IPS-11a (cell line): ENCODE measurements at regions not wholly inside any gene's neighbourhood (a gene's known extent, or its start where the extent isn't known, plus 50 kb on each side); places are given as distances from the start of the nearest gene placed in this dataset.

ENCODE experiments used
- H3K4me3 ChIP-seq: one replicate; pipeline ENCODE4 v1.5.1; 2013; ENCODE audit warnings: low read depth, low read length, control low read depth

DNA sequence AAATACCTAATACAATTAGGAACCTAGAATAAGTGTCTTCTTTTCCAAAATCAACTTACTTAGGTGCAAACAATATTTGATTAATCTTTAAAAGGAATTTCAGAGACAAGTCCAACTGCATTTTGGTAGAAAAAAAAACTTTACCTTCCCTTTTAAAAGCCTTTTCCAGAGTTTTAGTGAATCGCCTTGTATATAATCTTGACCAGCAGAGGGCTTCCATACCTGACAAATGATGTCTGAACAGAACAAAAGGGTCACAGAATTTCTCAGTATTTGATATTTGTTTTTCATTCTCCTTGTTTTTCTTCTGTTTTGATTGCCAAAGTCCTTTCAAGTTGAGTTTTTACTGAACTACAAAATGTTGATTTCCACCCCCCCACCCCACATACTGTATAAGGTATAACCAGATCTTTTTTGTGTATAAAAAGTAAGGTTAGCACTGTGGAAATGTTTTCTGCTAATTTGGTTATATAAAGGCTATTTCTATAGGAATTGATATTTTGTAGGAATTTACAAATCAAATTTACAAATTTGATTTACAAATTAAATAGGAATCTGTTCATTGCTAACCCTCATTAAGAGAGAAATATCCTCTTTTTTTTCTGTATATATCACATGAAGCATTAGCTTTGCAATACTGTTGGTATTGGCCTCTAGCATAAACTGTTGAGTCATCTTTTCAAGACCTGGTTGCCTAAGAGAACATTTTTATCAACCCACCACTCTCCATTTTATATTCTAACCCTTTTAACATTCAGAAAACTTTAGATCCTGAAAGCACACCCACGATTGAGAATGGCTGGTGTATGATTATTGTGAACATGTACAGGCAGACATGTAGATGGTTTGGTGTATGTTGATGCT, 464.1 kb upstream of the RARB start:
- no peak overlapping the region for H3K4me3 ChIP-seq

DNA sequence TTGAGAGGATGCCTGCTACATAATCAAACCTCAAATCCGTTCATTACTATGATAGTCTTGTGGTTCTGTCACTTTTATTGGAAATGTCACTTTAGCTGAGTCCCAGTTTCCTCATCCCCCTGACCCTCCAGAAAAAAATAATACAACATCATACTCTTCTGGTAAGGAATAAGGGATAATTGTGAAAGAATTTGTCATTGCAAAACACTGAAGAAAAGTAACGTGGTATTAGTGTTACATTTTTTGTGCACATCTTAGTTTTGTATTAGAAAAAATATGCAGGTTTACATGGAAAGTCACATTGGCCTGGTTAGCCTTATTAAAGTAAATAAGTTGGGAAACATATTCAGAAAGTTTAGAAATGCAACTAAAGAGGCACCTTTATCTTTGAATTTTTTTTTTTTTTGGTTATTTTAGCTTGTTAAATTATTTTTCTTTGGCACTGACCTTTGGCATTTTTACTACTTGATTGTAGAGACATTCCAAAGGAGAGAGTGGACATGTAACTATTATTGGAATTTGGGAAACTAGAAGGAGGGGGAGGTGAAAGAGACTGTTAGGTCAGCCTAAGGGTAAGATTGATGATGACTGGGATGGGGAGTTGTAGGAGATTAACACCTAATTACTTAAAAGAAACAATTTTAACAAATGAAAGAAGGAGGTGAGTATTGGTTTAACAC, 462.2 kb upstream of the RARB start:
- no peak overlapping the region for H3K4me3 ChIP-seq

DNA sequence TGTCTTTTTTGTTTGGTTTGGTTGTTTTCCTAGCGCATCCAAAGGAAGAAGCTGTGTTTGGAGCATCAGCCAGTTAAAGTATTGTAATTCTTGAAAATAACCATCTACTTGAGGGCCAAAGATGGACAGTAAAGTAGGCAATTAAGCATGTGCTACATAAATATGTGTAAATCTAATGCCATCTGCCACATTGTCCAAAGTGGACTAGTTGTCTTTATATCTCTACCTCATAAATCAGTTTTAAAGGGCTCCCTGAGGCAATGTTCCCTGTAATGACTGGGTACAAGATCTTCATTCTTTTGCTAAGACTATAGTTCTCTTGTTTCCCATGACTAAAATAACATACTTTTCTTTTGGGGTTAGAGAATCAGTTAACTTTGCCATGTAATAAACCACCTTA, 460.0 kb upstream of the RARB start:
- no peak overlapping the region for H3K4me3 ChIP-seq

DNA sequence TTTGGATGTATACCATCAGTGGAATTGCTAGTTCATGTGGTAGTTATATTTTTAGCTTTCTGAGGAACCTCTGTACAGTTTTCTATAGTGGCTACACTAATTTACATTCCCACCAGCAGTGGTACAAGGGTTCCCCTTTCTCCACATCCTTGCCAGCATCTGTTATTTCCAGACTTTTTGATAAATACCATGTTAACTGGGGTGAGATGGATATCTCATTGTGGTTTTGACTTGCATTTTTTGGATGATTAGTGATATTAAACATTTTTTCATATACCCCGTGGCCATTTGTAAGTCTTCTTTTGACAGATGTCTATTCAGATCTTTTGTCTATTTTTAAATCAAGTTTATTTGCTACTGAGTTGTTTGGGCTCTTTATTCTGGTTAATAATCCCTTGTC, 455.6 kb upstream of the RARB start:
- no peak overlapping the region for H3K4me3 ChIP-seq

DNA sequence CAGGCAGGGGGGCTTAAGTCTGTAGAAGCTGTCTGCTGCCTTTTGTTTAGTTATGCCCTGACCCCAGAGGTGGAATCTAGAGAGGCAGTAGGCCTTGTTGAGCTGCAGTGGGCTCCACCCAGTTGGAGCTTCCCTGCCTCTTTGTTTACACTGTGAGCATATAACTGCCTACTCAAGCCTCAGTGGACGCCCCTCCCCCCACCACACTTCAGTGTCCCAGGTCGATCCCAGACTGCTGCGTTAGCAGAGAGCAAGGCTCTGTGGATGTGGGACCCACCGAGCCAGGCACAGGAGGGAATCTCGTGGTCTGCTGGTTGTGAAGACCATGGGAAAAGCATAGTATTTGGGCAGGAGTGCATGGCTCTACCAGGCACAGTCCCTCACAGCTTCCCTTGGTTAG, 446.8 kb upstream of the RARB start:
- no peak overlapping the region for H3K4me3 ChIP-seq

DNA sequence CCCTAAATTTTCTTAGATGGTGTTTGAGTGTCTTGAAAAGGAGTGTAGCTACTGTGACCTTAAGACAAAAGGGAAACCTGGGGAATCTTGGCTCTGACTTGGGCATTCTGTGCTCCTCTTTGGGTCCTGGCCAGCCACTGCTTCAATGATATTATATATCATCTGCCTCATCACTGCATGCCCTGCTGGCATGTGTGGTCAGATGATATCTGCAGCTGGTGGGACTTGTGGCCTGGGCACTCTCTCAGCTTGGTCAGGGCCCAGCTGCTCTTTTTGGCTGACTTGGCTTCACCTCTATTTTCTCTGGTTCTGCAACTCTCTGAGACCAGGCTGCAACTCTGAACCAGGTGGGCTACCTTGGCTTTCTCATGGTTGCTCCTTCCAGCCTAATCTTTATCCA, 446.1 kb upstream of the RARB start:
- H3K4me3 ChIP-seq: no peak overlapping the region

DNA sequence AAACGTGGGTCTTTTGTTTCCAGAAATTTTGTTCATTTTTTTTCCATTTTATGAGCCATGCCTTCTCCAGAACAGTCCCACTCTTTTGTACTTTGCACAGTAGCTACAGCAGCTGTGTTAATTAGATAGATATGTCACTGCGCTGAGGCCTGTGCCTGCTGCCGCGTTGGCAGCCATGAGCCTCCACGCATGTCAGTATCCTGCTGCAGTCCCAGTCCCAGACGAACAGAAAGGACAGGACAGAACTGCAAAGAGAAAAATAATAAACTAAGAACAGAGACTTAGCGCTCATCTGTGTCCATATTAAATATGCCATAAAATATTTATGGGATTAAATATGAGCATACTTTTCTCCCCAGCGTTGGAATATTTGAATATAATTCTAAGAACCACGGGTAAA, 442.4 kb upstream of the RARB start:
- no peak overlapping the region for H3K4me3 ChIP-seq

DNA sequence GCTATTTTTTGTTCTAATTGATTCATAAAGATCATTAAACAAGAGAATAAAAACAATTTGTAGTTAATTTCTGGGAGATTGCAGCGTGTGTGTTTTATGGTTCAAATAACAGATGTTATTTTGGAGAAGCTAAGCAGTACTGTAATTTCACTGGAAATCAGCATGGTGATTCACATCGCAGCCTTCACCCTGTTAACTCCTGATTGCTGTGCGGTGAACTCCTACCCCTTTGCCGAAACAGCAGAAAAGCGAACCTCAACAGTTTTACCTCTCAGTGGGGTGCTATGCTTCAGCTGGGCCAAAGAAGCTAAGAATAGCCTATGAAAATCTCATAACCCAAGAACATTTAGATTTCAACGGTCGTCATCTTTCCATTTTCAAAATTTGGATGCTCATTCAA, 441.5 kb upstream of the RARB start:
- H3K4me3 ChIP-seq: no peak overlapping the region

DNA sequence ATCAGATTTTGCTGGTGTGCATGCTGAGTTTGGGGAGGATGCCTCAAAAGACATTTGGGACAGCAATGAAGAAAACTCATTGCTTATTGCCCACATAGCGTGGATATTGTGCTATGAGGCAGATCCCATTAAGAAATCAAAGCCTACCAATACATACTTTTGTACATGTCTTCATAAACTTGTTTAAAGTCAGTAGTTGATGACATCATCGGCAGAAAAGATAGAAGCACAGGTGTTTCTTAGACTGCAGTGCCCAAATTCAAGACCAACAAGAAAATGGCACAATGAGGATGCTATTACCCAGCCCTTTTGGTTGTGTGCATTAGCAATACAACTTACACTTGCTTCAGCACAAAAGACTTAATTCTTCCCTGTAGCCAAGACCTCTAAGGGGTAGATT, 428.7 kb upstream of the RARB start:
- no peak overlapping the region for H3K4me3 ChIP-seq

DNA sequence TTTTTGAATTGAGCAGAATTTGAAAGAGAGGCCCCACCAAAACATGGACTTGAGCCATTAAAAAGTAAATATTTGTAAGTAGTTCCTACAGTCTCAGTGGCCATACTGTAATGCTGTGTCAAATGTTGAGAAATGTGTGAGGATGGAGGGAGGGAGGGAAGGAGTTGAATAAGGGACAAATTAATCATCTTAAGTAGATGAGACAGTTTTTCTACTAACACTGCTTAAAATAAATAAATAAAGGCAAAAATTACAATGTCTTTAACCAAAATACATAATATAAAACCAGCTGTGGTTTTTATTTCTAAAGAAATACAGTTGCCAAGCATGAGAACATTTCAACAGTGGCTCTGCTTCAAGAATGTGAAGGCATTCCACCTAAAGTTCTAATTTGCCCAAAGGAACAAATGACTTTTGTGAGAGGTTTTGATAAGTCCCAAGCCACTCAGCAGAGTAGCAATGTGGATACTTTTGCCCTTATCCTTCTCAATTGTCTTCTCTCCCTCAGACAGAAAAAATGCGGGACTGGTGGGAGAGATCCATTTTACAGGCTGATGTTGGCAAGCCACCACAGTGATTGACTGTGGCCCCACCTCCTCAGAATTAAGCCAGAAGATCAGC, 427.0 kb upstream of the RARB start:
- H3K4me3 ChIP-seq: no peak overlapping the region

DNA sequence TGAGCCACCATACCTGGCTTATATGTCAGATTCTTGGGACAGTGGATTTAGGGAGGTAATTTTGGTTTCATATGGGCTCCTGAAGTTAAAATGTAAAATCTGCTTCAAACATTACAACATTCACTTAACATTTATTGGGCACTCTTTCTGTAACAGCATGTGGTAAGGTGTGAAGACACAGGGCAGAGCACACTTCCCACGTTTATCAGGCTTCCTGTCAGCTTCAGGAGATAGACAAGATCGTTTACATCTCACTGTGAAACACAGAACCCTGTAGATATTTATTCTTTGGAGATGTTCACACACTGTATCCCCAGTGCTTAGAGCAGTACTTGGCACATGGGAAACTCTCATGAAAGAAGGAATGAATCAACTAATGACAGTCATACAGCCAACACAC, 426.0 kb upstream of the RARB start:
- no peak overlapping the region for H3K4me3 ChIP-seq

DNA sequence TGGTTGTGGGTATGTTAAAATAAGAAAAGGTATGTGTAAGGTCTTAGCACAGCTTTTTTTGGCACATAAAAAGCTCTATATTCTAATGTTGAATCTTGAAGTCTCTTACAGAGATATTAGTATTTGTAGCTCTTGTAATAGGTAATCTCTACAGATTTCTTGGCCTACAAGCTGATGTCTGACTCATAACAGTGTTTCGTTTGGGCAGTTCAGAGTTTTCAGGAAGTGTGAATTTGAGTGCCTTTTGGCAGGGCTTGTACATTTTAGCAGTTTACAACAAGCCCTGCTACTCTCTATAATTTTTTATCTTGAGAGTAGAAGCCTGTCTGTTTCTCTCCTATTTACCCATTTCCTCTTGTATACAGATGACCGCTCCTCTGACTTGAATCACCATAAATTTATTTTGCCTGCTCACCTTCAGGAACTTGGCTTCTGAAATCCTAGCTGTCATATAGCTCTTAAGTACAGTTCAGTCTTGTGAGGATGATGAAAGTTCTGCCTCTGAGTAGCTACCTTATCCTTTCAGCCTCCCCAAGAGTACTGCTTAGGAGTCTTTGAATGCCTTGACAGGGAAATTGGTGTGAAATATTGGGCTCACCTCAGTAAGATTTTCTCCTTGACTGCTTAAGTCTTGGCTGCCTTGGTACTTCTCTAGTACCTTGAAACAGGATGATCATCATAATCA, 419.9 kb upstream of the RARB start:
- H3K4me3 ChIP-seq: no peak overlapping the region

DNA sequence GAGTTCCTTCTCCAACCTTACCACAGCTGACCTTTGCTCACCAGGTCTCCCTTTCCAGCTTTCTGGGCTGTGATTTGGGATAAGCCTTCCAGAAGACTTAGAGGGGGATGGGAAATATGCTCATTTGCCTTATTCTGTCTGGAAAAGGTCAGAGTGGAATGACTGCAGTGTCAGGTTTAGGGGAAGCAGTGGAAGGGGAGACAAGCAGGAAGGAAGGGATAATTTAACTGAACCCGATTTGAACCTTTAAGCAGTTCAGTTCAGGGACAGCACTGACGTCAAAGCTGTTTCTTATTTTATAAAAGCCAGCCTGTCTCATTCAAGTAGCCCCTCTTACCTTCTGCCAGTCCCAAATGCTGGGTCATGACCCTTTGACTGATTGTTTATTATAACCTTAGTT, 418.4 kb upstream of the RARB start:
- H3K4me3 ChIP-seq: no peak overlapping the region

DNA sequence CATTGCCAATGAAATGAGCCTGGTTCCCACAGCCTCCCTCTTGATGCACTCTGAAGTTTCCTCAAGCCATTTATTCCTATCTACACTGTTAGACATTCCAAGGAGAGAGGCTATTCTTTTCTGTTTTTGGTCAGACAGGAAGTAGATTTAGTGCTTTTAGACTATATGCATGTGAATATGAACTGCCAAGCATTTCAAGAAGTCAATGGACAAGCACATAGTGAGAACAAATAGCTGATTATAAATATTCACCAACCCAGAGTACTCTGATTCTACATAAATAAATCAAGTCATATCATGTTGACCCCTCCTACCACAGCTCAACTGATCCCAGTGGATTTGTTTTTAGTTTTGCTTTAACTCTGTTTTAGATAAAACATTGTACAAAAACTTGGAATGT, 412.5 kb upstream of the RARB start:
- H3K4me3 ChIP-seq: no peak overlapping the region

DNA sequence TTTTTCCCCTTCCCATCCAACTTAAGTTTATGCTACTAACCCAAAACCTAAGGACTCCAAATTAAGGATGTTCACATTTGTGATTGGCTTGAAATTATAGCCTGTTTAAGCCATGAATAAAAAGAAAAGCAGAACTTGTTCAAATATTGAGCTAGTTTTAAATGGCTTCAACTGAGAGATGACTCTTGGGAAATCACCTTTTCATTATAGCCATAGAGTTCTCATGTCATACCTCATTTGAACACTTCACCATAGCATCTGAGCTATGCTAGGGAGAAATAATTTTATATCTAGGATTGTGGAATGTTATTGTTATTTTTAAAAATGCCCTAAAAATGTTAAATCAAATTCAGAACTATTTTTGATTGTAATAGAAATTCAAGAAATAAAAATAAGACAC, 409.2 kb upstream of the RARB start:
- H3K4me3 ChIP-seq: no peak overlapping the region

DNA sequence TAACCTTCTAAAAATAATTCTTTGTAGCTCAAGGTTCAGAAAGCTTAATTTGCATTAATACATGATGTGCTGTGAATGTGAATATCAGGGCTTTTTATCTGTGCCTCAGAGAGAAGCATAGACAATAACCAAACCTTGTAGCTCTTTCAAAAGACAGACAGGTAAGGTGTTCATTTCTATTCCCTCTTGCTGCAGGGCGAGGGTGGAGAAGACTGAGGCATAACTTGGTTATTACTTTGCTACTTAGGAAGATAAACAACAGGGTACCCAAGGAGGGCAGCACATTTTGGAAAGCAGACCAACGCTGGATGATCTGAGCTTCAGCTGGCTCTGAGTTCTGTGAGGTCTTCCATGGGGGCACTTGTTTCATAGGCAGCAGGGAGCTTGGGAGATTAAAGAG, 408.6 kb upstream of the RARB start:
- no peak overlapping the region for H3K4me3 ChIP-seq

DNA sequence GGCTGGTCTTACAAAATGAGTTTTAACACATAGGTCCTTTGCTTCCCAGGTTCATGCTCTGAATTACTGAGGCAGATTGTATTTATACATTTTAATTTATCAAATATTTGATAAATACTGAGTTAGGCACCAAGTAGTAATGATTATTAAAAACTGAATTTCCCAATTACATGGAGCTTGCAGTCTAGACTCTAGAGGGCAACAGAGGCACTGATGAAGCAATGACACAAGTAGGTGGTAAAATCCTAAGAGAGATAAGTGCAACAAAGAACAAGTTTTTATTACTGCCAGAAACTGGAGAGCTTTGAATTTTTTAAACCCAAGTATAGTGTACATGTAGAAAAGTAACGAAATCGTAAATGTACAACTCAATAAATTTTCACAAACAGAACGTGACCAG, 406.2 kb upstream of the RARB start:
- H3K4me3 ChIP-seq: no peak overlapping the region

DNA sequence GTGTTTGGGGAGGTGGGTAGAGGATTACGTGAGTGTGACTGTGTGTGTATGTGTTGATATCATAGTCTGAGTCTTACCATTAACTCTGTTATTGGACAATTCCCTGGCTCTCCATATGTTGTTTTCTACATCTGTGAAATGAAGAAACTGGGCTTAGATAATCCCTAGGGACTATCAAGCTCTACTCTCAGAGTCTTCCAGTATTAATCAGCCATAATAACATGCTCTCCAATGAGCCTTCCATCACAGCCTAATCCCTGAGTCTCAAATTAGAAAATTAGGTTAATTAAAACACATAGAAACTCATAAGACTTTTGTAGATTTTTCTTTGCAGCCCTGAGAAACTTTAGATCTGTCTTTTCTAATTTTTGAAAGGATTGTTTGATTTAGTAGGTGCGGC, 404.2 kb upstream of the RARB start:
- no peak overlapping the region for H3K4me3 ChIP-seq

DNA sequence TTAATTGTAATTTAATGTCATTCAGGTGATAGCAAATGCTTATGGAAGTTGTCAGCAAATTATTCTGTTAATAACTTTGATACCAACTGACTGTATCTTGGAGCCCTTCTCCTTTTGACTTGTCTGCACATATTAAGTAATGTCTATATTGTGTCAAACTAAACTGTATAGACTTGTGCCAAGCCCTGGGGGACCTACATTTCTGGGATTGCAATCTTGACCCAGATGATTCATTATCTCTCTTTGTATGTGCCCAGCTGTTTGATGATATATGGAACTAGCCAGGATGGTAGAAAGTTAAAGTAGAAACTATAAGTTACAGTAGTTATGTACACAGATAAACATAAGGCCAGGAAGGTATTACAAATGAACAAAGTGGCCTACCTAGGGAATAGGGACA, 402.8 kb upstream of the RARB start:
- H3K4me3 ChIP-seq: no peak overlapping the region

DNA sequence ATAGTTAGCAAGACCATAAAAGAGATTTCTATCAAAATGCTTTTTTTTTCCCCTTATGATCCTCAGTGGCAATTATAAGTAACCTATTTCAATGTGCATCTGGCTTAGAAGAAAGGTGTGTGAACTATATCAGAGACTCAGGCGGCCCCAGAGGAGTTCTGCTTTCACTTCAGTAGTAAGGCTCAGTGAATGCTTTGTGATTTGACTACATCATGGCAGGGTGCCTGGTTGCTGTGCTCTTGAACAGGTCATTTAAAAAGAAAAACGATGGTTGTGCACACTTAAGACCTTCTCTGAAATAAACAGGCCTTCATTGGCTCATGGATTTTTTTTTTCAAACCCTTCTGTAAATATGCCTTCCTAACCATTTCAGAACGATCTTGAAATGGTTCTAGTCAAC, 400.4 kb upstream of the RARB start:
- H3K4me3 ChIP-seq: no peak overlapping the region

DNA sequence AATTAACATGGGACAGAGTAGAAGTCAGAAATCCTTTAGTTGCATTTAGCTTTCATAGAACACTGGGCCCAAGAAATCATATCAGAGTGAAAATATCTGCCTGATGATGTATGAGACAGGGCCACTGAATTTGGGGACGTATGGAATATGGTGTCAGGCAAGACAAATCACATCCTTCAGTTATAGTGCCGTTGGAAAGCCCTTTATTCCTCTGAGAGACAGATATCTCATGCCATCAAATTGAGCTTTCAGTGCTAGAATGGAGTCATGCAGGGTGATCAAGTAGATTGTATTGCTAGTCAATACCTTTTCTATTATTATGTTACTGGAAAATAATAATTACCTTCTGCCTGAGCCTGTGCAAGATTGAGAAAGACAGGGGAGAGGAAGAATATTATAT, 398.2 kb upstream of the RARB start:
- H3K4me3 ChIP-seq: no peak overlapping the region

DNA sequence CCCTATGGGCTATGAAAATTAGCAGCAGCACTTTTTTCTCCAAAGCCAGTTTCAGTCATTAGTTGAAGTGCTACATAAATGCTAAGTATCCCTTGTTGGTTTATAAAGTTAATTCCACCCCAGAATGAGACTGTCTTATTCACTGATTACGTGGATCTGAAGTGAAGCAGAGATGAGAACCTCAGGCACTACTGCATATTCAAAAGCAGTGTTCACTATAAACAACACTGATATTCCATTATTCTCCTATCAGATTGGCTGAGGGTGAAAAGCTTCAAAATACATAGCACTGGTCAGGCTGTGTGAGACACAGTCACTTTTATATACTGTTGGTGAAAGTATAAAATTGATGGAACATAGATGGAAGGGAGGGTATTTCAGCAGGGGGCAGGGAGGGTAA, 395.7 kb upstream of the RARB start:
- H3K4me3 ChIP-seq: no peak overlapping the region
